Erythroblast (primary cell): ENCODE measurements at regions not wholly inside any gene's neighbourhood (a gene's known extent, or its start where the extent isn't known, plus 50 kb on each side); places are given as distances from the start of the nearest gene placed in this dataset.

Source experiments
- DNase-seq, 2 experiments: peaks; one replicate each; lab custom pipeline; 2025; lab: John Stamatoyannopoulos, UW
- GATA1 ChIP-seq: IDR thresholded peaks from 2 replicates; pipeline ENCODE4 v1.6.1; 2011; ENCODE audit warnings: low read depth, mild to moderate bottlenecking, control low read depth, low read length, moderate library complexity
- POLR2A ChIP-seq: IDR thresholded peaks from 2 replicates; pipeline ENCODE4 v1.6.1; 2011; ENCODE audit warnings: mild to moderate bottlenecking, low read length

- TF ChIP-seq GATA1, result no peak
- no peak for TF ChIP-seq POLR2A
- DNase-seq, result peak; percentile 30 to 56
Observed at GRCh38 chr1:189859385-189859977, 618.2 kb downstream of the BRINP3 start.

DNA sequence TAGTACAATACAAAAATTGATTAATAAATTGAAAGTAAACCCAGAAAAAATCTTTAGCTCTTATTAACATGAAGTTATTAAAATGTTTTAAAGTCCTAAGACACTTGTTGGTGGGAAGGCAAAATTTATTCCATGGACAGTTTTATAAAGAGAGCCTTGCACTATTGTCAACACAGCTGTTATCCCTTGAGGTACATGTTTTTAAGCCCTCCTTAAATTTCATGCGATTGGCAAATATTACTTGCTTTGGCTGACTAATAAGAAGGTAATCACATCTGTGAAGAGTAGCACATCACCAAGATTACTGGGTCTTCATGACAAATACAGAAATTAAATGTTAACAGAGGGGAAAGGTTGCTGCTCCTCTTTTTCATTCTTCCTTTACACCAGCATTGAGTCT lies 611.1 kb downstream of the BRINP3 start:
- DNase-seq, result no peak
- TF ChIP-seq POLR2A, result no peak
- TF ChIP-seq GATA1, result no peak

GRCh38 chr1:189868021-189868420 lies 609.6 kb downstream of the BRINP3 start:
- TF ChIP-seq POLR2A, result no peak
- TF ChIP-seq GATA1, result no peak

GRCh38 chr1:189874715-189875435 lies 602.8 kb downstream of the BRINP3 start:
- DNase-seq, result no peak
- no peak for TF ChIP-seq POLR2A
- no peak for TF ChIP-seq GATA1

More at GRCh38 chr1:189868021-189868420, 609.6 kb downstream of the BRINP3 start:
- no peak for DNase-seq

DNA sequence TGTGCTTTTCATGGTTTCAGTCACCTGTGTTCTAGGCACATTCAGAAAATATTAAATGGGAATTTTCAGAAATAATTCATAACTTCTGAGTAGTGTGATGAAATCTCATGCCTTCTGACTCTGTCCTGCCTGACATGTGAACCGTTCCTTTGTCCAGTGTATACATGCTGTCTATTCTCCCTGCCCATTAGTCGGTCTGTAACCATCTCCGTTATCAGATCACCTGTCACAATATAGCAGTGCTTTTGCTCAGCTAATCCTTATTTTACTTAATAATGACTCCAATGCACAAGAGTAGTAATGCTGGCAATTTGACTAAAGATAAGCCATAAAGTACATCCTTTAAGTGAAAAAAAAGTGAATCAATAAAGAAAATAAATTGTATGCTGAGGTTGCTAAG lies 597.5 kb downstream of the BRINP3 start:
- TF ChIP-seq GATA1 (no peak), POLR2A (no peak)
- no peak for DNase-seq

DNA sequence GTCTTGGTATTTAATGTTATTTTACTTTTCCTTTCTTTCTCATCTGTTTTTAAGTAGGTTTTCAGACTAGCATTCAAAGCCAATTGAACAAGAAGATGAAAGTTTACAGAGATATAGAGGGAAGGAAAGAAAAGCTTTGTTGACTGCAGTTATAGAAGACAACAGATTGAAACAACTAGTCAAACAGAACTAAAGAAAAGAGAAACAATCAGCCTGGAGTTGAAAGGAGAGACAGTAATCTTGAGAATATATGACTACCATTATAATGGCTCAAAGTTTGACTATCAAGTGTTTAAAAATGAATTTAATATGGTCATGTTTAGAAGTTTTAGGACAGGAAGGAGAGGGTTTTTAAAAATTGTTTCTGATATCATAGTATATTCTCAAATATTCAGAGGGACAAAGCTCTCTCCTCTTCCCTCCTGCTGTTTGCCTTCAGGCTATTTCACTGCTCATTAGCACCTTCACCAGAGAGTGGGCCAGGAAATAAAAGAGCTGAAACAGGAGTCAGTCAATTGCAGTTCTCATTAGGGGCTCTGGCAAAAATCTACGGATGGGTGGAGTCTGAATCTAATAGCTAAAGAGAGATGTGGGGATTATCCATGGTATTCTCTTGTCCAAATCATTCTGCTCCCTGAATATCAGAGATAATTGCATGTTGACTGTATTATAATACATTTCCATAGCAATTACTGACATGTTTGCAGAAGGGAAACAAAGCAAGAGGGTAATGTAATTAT lies 577.8 kb downstream of the BRINP3 start:
- TF ChIP-seq GATA1 (no peak), POLR2A (no peak)
- DNase-seq, result no peak

DNA sequence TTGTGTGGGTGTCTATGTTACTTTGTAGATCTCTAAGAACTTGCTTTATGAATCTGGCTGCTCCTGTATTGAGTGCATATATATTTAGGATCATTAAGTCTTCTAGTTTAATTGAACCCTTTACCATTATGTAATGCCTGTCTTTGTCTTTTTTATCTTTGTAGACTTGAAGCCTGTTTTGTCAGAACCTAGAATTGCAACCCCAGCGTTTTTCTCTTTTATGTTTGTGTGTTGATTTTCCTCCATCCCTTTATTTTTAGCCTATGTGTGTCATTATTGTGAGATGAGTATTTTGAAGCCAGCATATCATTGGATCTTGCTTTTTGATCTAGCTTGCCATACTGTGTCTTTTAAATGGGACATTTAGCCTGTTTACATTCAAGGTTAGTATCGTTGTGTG lies 573.2 kb downstream of the BRINP3 start:
- DNase-seq, result no peak
- no peak for TF ChIP-seq POLR2A
- no peak for TF ChIP-seq GATA1

GRCh38 chr1:189908113-189908512 lies 569.6 kb downstream of the BRINP3 start:
- no peak for DNase-seq
- TF ChIP-seq POLR2A (no peak), GATA1 (no peak)

- no peak for DNase-seq
- TF ChIP-seq POLR2A (no peak), GATA1 (no peak)
Observed at GRCh38 chr1:189921613-189922012, 556.1 kb downstream of the BRINP3 start.

GRCh38 chr1:189927641-189928040 lies 550.0 kb downstream of the BRINP3 start:
- DNase-seq, result no peak
- no peak for TF ChIP-seq POLR2A
- no peak for TF ChIP-seq GATA1

- no peak for DNase-seq
- TF ChIP-seq GATA1 (no peak), POLR2A (no peak)
Observed at GRCh38 chr1:189929501-189930099, 548.1 kb downstream of the BRINP3 start.

GRCh38 chr1:189936861-189937260 lies 540.8 kb downstream of the BRINP3 start:
- TF ChIP-seq POLR2A (no peak), GATA1 (no peak)
- no peak for DNase-seq

GRCh38 chr1:189939967-189940366 lies 537.7 kb downstream of the BRINP3 start:
- no peak for DNase-seq

GRCh38 chr1:189941922-189942321 lies 535.7 kb downstream of the BRINP3 start:
- DNase-seq, result no peak
- TF ChIP-seq POLR2A (no peak), GATA1 (no peak)

More at GRCh38 chr1:189939967-189940366, 537.7 kb downstream of the BRINP3 start:
- no peak for TF ChIP-seq POLR2A
- TF ChIP-seq GATA1, result no peak

GRCh38 chr1:189958756-189959155 lies 518.9 kb downstream of the BRINP3 start:
- no peak for DNase-seq
- TF ChIP-seq POLR2A (no peak), GATA1 (no peak)
